Gastrocnemius medialis (tissue), 4 donors: ENCODE measurements at regions not wholly inside any gene's neighbourhood (a gene's known extent, or its start where the extent isn't known, plus 50 kb on each side); places are given as distances from the start of the nearest gene placed in this dataset.

Experiments used
- ATAC-seq, 2 donors: fragments of 150-250 bp; one replicate each; pipeline ENCODE4 v1.9.1; 2016
- DNase-seq, 2 donors: peaks; one replicate each; pipeline ENCODE4 v3.0.0-alpha.2; 2019
- H3K27ac ChIP-seq, 4 donors: fragments of 200-600 bp; sonication (generic); 1 replicate in 1 of 4; 2 replicates in 3 of 4; pipeline ENCODE4 v1.5.1; 2016 to 2018; ENCODE audit warnings: mild to moderate bottlenecking in 2 of 4, moderate library complexity in 1 of 4
- H3K27me3 ChIP-seq, 3 donors: fragments of 200-600 bp; sonication (generic) in 2 of 3; 1 replicate in 1 of 3; 2 replicates in 2 of 3; pipeline versions ENCODE4 v1.5.1 to v1.6.0; 2016 to 2019; ENCODE audit warnings: mild to moderate bottlenecking in 1 of 3, moderate library complexity in 1 of 3
- H3K36me3 ChIP-seq, 2 donors: fragments of 200-600 bp; sonication (generic) in 1 of 2; one replicate each; pipeline ENCODE4 v1.5.1; 2017 to 2018
- H3K4me1 ChIP-seq, 2 donors: fragments of 200-600 bp; sonication (generic) in 1 of 2; one replicate each; pipeline ENCODE4 v1.5.1; 2016 to 2017; ENCODE audit warnings: mild to moderate bottlenecking in 2 of 2
- H3K4me3 ChIP-seq, 4 donors: fragments of 200-600 bp; sonication (generic) in 3 of 4; 1 replicate in 1 of 4; 2 replicates in 3 of 4; pipeline ENCODE4 v1.5.1; 2016 to 2019; ENCODE audit warnings: mild to moderate bottlenecking in 2 of 4
- H3K9me3 ChIP-seq, 3 donors: fragments of 200-600 bp; sonication (generic) in 2 of 3; 1 replicate in 1 of 3; 2 replicates in 2 of 3; pipeline ENCODE4 v1.5.1; 2016 to 2019
- POLR2A ChIP-seq, 2 donors: fragments of 450-650 bp; IDR thresholded peaks; one replicate each; pipeline ENCODE4 v1.6.1; 2017; ENCODE audit warnings: antibody characterized with exemption in 2 of 2, mild to moderate bottlenecking in 2 of 2, moderate library complexity in 2 of 2
- in situ Hi-C, 4 donors: fragments of 200-750 bp; cut with MboI; loops; one replicate each; pipeline versions ENCODE4 v1.15.0 to v1.8.0; 2017; ENCODE audit warnings: low sequenced_read_pairs in 4 of 4
- intact Hi-C: fragments of 100-400 bp; cut with DNase I; formaldehyde crosslinking; loops from one replicate; pipeline ENCODE4 v1.15.1; 2023; ENCODE audit warnings: low total_unique reads
- TF ChIP-seq, protein P1 (sequence below), 5 experiments: fragments of 450-650 bp in 3 of 5; fragments of 200-600 bp in 2 of 5; sonication (generic) in 2 of 5; IDR thresholded peaks in 4 of 5; conservative IDR thresholded peaks in 1 of 5; 1 replicate in 4 of 5; 2 replicates in 1 of 5; pipeline ENCODE4 v1.5.1; 2016 to 2019; ENCODE audit warnings: antibody characterized with exemption in 5 of 5, mild to moderate bottlenecking in 3 of 5, moderate library complexity in 3 of 5

- intact Hi-C loops, result no loop called here
- ATAC-seq (no peak), DNase-seq (no peak)
- H3K4me1 ChIP-seq, result peaks cover 0 to 6% of the 10 kb centered on the region in 2 donors
- H3K27ac ChIP-seq, result no peak overlapping the region
- no peak for TF ChIP-seq POLR2A (IDR thresholded peaks at IDR 0.05)
- TF ChIP-seq, protein P1, sequence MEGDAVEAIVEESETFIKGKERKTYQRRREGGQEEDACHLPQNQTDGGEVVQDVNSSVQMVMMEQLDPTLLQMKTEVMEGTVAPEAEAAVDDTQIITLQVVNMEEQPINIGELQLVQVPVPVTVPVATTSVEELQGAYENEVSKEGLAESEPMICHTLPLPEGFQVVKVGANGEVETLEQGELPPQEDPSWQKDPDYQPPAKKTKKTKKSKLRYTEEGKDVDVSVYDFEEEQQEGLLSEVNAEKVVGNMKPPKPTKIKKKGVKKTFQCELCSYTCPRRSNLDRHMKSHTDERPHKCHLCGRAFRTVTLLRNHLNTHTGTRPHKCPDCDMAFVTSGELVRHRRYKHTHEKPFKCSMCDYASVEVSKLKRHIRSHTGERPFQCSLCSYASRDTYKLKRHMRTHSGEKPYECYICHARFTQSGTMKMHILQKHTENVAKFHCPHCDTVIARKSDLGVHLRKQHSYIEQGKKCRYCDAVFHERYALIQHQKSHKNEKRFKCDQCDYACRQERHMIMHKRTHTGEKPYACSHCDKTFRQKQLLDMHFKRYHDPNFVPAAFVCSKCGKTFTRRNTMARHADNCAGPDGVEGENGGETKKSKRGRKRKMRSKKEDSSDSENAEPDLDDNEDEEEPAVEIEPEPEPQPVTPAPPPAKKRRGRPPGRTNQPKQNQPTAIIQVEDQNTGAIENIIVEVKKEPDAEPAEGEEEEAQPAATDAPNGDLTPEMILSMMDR (IDR thresholded peaks at IDR 0.05 in 4 of 5, conservative IDR thresholded peaks at IDR 0.05 in 1 of 5), result no peak
- no peaks in the 10 kb centered on the region for H3K9me3 ChIP-seq
- H3K4me3 ChIP-seq, result no peak overlapping the region
- in situ Hi-C loops, result no loop called here
- H3K27me3 ChIP-seq, result no peaks in the 10 kb centered on the region
- H3K36me3 ChIP-seq, result no peaks in the 10 kb centered on the region
These were observed 63.5 kb upstream of the TGFBR2 start for GRCh38 chr3:30542897-30543296.

- Histone ChIP-seq H3K36me3 (no peaks in the 10 kb centered on the region), H3K27me3 (no peaks in the 10 kb centered on the region), H3K4me1 (peaks cover 0 to 6% of the 10 kb centered on the region in 2 donors), H3K27ac (peak overlapping the region in 3 of 4 donors; percentile 1 to 50 (median 37)), H3K4me3 (no peak overlapping the region), H3K9me3 (no peaks in the 10 kb centered on the region)
- ATAC-seq (peak; percentile 84 to 92), DNase-seq (peak; percentile 7 to 35)
- in situ Hi-C loops (no loop called here), intact Hi-C loops (no loop called here)
- no peak for TF ChIP-seq POLR2A (IDR thresholded peaks at IDR 0.05)
- TF ChIP-seq, protein P1 (IDR thresholded peaks at IDR 0.05 in 4 of 5, conservative IDR thresholded peaks at IDR 0.05 in 1 of 5), result no peak
These were observed 61.6 kb upstream of the TGFBR2 start for GRCh38 chr3:30544812-30545211.

GRCh38 chr3:30546934-30547333 lies 59.5 kb upstream of the TGFBR2 start:
- ATAC-seq, result no peak
- TF ChIP-seq, protein P1 (IDR thresholded peaks at IDR 0.05 in 4 of 5, conservative IDR thresholded peaks at IDR 0.05 in 1 of 5), result no peak
- Histone ChIP-seq H3K36me3 (no peaks in the 10 kb centered on the region), H3K27me3 (no peaks in the 10 kb centered on the region), H3K4me3 (no peak overlapping the region), H3K27ac (no peak overlapping the region), H3K4me1 (peaks cover 0 to 6% of the 10 kb centered on the region in 2 donors), H3K9me3 (no peaks in the 10 kb centered on the region)
- intact Hi-C loops, result no loop called here
- in situ Hi-C loops, result no loop called here
- no peak for DNase-seq

DNA sequence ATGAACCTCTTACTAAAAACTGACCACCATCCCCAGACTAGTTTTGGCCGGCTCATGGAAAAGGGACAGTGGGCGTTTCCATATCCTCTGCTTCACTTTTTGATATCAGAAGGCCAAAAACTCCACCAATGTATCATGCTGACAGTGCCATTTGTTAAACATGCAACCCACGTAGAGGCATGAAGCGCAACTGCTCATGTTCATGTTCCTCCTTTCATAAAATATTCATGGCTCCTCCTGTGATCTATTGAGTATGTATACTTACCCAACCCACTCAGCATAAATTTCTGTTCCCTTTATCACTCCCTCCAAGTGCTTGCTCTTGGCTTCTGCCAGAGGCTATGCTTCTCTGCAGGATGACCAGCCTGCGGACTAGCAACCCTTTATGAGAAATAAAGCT lies 58.7 kb upstream of the TGFBR2 start:
- H3K27me3 ChIP-seq, result no peaks in the 10 kb centered on the region
- no peak overlapping the region for H3K27ac ChIP-seq
- H3K9me3 ChIP-seq, result no peaks in the 10 kb centered on the region
- intact Hi-C loops, result no loop called here
- ATAC-seq, result no peak
- DNase-seq, result no peak
- in situ Hi-C loops, result no loop called here
- no peak overlapping the region for H3K4me3 ChIP-seq
- H3K36me3 ChIP-seq, result no peaks in the 10 kb centered on the region
- TF ChIP-seq POLR2A (IDR thresholded peaks at IDR 0.05), result no peak
- TF ChIP-seq, protein P1 (IDR thresholded peaks at IDR 0.05 in 4 of 5, conservative IDR thresholded peaks at IDR 0.05 in 1 of 5), result no peak
- peaks cover 0 to 6% of the 10 kb centered on the region in 2 donors for H3K4me1 ChIP-seq

GRCh38 chr3:30548600-30548999 lies 57.8 kb upstream of the TGFBR2 start:
- Histone ChIP-seq H3K27ac (no peak overlapping the region), H3K9me3 (no peaks in the 10 kb centered on the region), H3K36me3 (no peaks in the 10 kb centered on the region), H3K27me3 (no peaks in the 10 kb centered on the region), H3K4me3 (no peak overlapping the region), H3K4me1 (peaks cover 0 to 6% of the 10 kb centered on the region in 2 donors)
- DNase-seq, result no peak
- TF ChIP-seq, protein P1 (IDR thresholded peaks at IDR 0.05 in 4 of 5, conservative IDR thresholded peaks at IDR 0.05 in 1 of 5), result no peak
- no peak for TF ChIP-seq POLR2A (IDR thresholded peaks at IDR 0.05)
- ATAC-seq, result no peak
- in situ Hi-C loops (no loop called here), intact Hi-C loops (no loop called here)
